Esophagus muscularis mucosa (tissue), 3 donors: ENCODE measurements at regions not wholly inside any gene's neighbourhood (a gene's known extent, or its start where the extent isn't known, plus 50 kb on each side); places are given as distances from the start of the nearest gene placed in this dataset.

ENCODE experiments used
- CTCF ChIP-seq, 3 experiments: fragments of 200-600 bp in 2 of 3; fragments of 450-650 bp in 1 of 3; sonication (generic) in 2 of 3; IDR thresholded peaks; one replicate each; pipeline ENCODE4 v1.5.1; 2017 to 2019; ENCODE audit warnings: antibody characterized with exemption in 3 of 3, mild to moderate bottlenecking in 2 of 3, moderate library complexity in 1 of 3
- POLR2AphosphoS5 ChIP-seq, 2 donors: sonication (generic); formaldehyde crosslinking; IDR thresholded peaks; one replicate each; pipeline ENCODE4 v1.6.1; 2017; ENCODE audit warnings: antibody characterized with exemption in 2 of 2

GRCh38 chr7:145263886-145264285 lies 428.0 kb upstream of the TPK1 start:
- TF ChIP-seq CTCF (IDR thresholded peaks at IDR 0.05) = no peak
- TF ChIP-seq POLR2AphosphoS5 (IDR thresholded peaks at IDR 0.05) = no peak
